ENCODE measurements at regions not wholly inside any gene's neighbourhood (a gene's known extent, or its start where the extent isn't known, plus 50 kb on each side); places are given as distances from the start of the nearest gene placed in this dataset.

- ATAC-seq: no peak
- Histone ChIP-seq H3K27ac (no peak overlapping the region), H3K4me3 (no peak overlapping the region), H3K4me1 (no peaks in the 10 kb centered on the region), H3K27me3 (no peaks in the 10 kb centered on the region), H3K36me3 (no peaks in the 10 kb centered on the region), H3K9me3 (no peaks in the 10 kb centered on the region)
- no peak for DNase-seq
- intact Hi-C loops (cut with DNase I): no loop called here
- no peak for TF ChIP-seq CTCF (IDR thresholded peaks at IDR 0.05)
- FAIRE-seq: no peak
- 72 to 82% methylated on average over 2 of the region's 2 CpGs for WGBS, 2 donors
Measured at GRCh38 chr13:34137200-34137599, 319.3 kb downstream of the RFC3 start.

DNA sequence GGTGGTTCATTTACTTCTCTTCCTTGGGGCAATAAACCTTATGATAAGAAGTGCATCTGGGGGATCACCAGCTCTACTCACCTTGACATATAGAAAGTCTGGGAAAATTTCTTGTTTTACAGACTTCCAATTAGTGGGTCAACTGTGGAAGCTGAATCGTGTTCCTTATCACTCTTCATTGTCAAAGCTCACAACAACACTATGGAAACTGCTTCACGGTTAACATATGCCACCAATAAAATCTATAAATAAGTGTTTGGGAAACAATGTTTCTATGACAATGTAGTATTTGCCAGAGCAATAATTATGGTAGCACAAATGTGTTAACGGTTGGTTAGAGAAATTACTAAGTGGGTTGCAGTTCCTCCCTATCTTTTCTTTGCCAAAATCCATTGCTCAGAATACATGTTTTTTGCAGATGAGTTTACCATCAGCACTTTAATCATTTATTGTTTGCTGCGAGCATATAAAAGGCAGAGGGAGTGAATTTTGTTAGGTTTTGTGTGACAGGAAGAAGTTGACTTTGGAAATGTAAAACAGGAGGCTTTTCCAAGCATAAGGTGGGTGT lies 321.8 kb downstream of the RFC3 start:
- peaks cover 0 to under 1% (median 0%) of the 10 kb centered on the region in 3 donors for H3K4me1 ChIP-seq
- intact Hi-C loops (cut with DNase I): no loop called here
- H3K9me3 ChIP-seq: no peaks in the 10 kb centered on the region
- no peak overlapping the region for H3K4me3 ChIP-seq
- H3K27ac ChIP-seq: no peak overlapping the region
- ATAC-seq (no peak), FAIRE-seq (no peak), DNase-seq (no peak)
- H3K27me3 ChIP-seq: no peaks in the 10 kb centered on the region
- WGBS, 2 donors: 59 to 74% methylated on average over 4 of the region's 4 CpGs
- no peaks in the 10 kb centered on the region for H3K36me3 ChIP-seq
- no peak for TF ChIP-seq CTCF (IDR thresholded peaks at IDR 0.05)

- no peaks in the 10 kb centered on the region for H3K27me3 ChIP-seq
- H3K27ac ChIP-seq: no peak overlapping the region
- H3K36me3 ChIP-seq: no peaks in the 10 kb centered on the region
- ATAC-seq (no peak), FAIRE-seq (no peak), DNase-seq (no peak)
- intact Hi-C loops (cut with DNase I): no loop called here
- no peak for TF ChIP-seq CTCF (IDR thresholded peaks at IDR 0.05)
- no peak overlapping the region for H3K4me3 ChIP-seq
- H3K4me1 ChIP-seq: peaks cover 0 to 9% (median 0%) of the 10 kb centered on the region in 3 donors
- no peaks in the 10 kb centered on the region for H3K9me3 ChIP-seq
- WGBS, 2 donors: 93 to 100% methylated on average over 1 of the region's 1 CpG
Measured at GRCh38 chr13:34143637-34144036, 325.7 kb downstream of the RFC3 start.

GRCh38 chr13:34144142-34144541 lies 326.2 kb downstream of the RFC3 start:
- ATAC-seq (no peak), FAIRE-seq (no peak), DNase-seq (no peak)
- intact Hi-C loops (cut with DNase I): no loop called here
- H3K4me3 ChIP-seq: no peak overlapping the region
- no peak overlapping the region for H3K27ac ChIP-seq
- peaks cover 0 to 9% (median 0%) of the 10 kb centered on the region in 3 donors for H3K4me1 ChIP-seq
- H3K27me3 ChIP-seq: no peaks in the 10 kb centered on the region
- 83 to 88% methylated on average over 3 of the region's 3 CpGs for WGBS, 2 donors
- no peaks in the 10 kb centered on the region for H3K36me3 ChIP-seq
- TF ChIP-seq CTCF (IDR thresholded peaks at IDR 0.05): no peak
- H3K9me3 ChIP-seq: no peaks in the 10 kb centered on the region

DNA sequence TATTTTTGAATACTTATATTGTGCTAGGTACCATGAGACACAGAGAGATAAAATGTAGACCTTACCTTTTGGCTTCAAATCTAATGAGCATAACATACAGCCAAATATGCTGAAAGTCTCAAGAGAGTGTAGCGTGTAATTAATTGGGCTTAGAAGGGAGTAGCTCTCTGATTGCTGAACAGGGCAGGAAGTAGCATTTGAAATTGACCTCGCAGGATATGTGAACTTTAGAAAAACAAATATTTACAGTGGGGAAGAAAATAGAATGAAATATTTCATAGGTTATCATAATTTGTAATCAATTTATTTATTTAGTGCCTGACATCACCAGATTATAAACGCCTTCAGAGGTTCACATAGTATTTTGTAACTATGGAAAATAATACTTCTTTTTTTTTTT lies 327.1 kb downstream of the RFC3 start:
- Histone ChIP-seq H3K27me3 (no peaks in the 10 kb centered on the region), H3K27ac (no peak overlapping the region), H3K9me3 (no peaks in the 10 kb centered on the region), H3K4me3 (no peak overlapping the region), H3K36me3 (no peaks in the 10 kb centered on the region), H3K4me1 (peaks cover 0 to 9% (median 0%) of the 10 kb centered on the region in 3 donors)
- FAIRE-seq (no peak), DNase-seq (no peak), ATAC-seq (peak; percentile 60 to 77 (median 72))
- intact Hi-C loops (cut with DNase I): no loop called here
- 8 to 9% methylated on average over 3 of the region's 3 CpGs for WGBS, 2 donors
- no peak for TF ChIP-seq CTCF (IDR thresholded peaks at IDR 0.05)

All from pancreas (tissue), 10 donors.